Ovary (tissue), 7 donors: ENCODE measurements at regions not wholly inside any gene's neighbourhood (a gene's known extent, or its start where the extent isn't known, plus 50 kb on each side); places are given as distances from the start of the nearest gene placed in this dataset.

Experiments
- DNase-seq, 5 donors: peaks; one replicate each; pipeline ENCODE4 v3.0.0-alpha.2; 2019 to 2020
- H3K27ac ChIP-seq, 2 donors: fragments of 200-600 bp; one replicate each; pipeline versions ENCODE4 v1.5.1 to v1.8.0; 2019 to 2022
- H3K27me3 ChIP-seq: fragments of 200-600 bp; one replicate; pipeline ENCODE4 v1.8.0; 2022
- H3K36me3 ChIP-seq: fragments of 200-600 bp; sonication (generic); one replicate; pipeline ENCODE4 v1.5.1; 2019
- H3K4me1 ChIP-seq: one replicate; pipeline ENCODE4 v1.8.1; 2013; ENCODE audit warnings: mild to moderate bottlenecking, moderate library complexity; ENCODE audit not compliant: insufficient read depth
- H3K4me3 ChIP-seq: fragments of 200-600 bp; sonication (generic); one replicate; pipeline ENCODE4 v1.5.1; 2017
- H3K9me3 ChIP-seq, 2 donors: fragments of 200-600 bp in 1 of 2; sonication (generic) in 1 of 2; one replicate each; pipeline versions ENCODE4 v1.5.1 to v1.8.1; 2013 to 2019; ENCODE audit warnings: mild to moderate bottlenecking in 1 of 2, moderate library complexity in 1 of 2
- CTCF ChIP-seq, 3 donors: fragments of 450-650 bp in 2 of 3; fragments of 200-600 bp in 1 of 3; IDR thresholded peaks; one replicate each; pipeline versions ENCODE4 v1.5.1 to v1.8.0; 2016 to 2022; ENCODE audit warnings: antibody characterized with exemption in 3 of 3, mild to moderate bottlenecking in 1 of 3
- EP300 ChIP-seq: sonication (generic); formaldehyde crosslinking; IDR thresholded peaks from one replicate; pipeline ENCODE4 v1.6.1; 2017; ENCODE audit warnings: antibody characterized with exemption
- POLR2A ChIP-seq: fragments of 450-650 bp; IDR thresholded peaks from one replicate; pipeline ENCODE4 v1.6.1; 2017; ENCODE audit warnings: antibody characterized with exemption, mild to moderate bottlenecking, moderate library complexity
- WGBS, 3 donors: extraction: QIAGEN DNeasy Blood & Tissue Kit in 1 of 3; methylation state at CpG; one replicate each; pipeline versions ENCODE4 v1.1.5 to v1.1.7; 2013 to 2017; 5-methylcytosine and 5-hydroxymethylcytosine counted together
- intact Hi-C, 4 donors: fragments of 100-400 bp; cut with DNase I; formaldehyde crosslinking; loops; one replicate each; pipeline versions ENCODE4 v1.11.0 to v1.15.1; 2022 to 2023
- donor health status: DM: no; HTN: no; CAD: no; lungs with moderate emphysema.
- donor health status: DM: no; HTN: no; CAD: no.
- donor health status: Bipolar disorder and iron deficiency.
- donor health status: DM: no; HTN: no; CAD: no.
- donor health status: DM: yes; HTN: yes; CAD: no.

GRCh38 chrX:102042372-102043325 is 82.8 kb upstream of the TCEAL2 start:
- DNase-seq: no peak
- Histone ChIP-seq H3K27me3 (no peaks in the 10 kb centered on the region), H3K4me1 (no peaks in the 10 kb centered on the region), H3K27ac (no peak overlapping the region), H3K4me3 (no peak overlapping the region), H3K36me3 (no peaks in the 10 kb centered on the region), H3K9me3 (no peaks in the 10 kb centered on the region)
- 65 to 73% (median 66%) methylated on average over 7 of the region's 7 CpGs for WGBS, 3 donors
- intact Hi-C loops: no loop called here
- no peak for TF ChIP-seq EP300
- TF ChIP-seq CTCF (IDR thresholded peaks at IDR 0.05): no peak
- TF ChIP-seq POLR2A: no peak

DNA sequence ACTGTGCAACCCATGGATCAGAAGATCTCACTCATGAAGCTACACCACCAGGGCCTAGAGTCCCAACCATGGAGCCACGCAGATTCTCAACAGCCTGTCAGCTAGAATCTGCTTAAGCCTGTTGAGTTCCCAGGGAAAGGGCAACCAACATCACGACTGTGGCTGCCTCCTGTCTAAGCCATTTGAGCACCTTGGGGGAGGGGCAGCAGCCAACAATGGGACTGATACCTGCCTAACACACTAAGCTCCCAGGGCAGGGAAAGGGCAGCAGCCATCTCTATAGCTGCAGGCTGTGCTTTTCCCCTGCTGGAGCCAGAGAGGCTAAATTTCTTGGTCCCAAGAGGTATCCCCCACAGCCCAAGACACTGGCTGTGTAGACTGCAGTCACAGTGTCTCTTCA is 96.5 kb upstream of the TCEAL2 start:
- DNase-seq: peak in 1 of 5 donors; percentile 7
- 50 to 58% (median 54%) methylated on average over 2 of the region's 2 CpGs for WGBS, 3 donors
- no peak overlapping the region for H3K4me3 ChIP-seq
- TF ChIP-seq CTCF (IDR thresholded peaks at IDR 0.05): no peak
- no peak for TF ChIP-seq EP300
- no peak for TF ChIP-seq POLR2A
- intact Hi-C loops: no loop called here
- no peaks in the 10 kb centered on the region for H3K27me3 ChIP-seq
- H3K27ac ChIP-seq: no peak overlapping the region
- no peaks in the 10 kb centered on the region for H3K9me3 ChIP-seq
- no peaks in the 10 kb centered on the region for H3K4me1 ChIP-seq
- H3K36me3 ChIP-seq: no peaks in the 10 kb centered on the region

DNA sequence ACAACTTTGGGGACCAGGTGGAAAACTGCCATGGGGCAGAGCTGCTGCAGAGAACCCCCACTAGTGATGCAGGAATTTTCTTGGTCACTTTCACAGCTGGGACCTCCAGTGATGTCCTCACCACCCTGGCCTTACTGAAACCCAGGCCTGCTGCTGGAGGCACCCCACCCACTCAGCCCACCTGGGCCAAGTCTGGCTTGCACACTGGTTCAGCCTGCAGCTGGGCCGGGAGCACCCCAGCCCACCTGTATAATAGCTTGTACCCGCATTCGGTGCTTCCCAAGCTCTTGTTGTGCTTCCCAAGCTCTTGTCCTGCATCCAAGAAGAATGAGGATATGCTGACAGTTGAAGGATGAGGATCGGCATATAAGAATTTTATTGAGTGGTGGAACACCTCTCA is 86.4 kb upstream of the ZMAT1 start:
- intact Hi-C loops: no loop called here
- Histone ChIP-seq H3K4me1 (no peaks in the 10 kb centered on the region), H3K27me3 (no peaks in the 10 kb centered on the region), H3K36me3 (no peaks in the 10 kb centered on the region), H3K27ac (no peak overlapping the region), H3K4me3 (no peak overlapping the region), H3K9me3 (no peaks in the 10 kb centered on the region)
- no peak for TF ChIP-seq CTCF (IDR thresholded peaks at IDR 0.05)
- TF ChIP-seq POLR2A: no peak
- TF ChIP-seq EP300: no peak
- DNase-seq: no peak
- WGBS, 3 donors: 69 to 90% (median 70%) methylated on average over 4 of the region's 4 CpGs

DNA sequence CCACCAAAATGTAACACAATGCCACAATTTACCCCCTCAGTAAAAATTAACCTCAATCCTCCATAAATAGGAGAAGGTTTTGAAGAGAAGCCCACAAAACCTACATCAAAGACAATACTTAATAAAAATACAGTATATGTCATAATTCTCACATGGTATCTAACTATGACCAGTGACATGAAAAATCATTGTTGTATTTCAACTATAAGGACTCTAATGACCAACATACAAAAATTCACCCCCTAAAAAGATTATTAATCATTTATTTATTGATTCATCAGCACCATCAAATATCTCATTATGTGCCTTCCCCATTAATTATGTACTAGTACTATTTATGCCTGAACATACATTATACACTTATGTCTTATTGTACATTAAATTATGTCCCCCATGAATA is 77.1 kb upstream of the ZMAT1 start:
- intact Hi-C loops: no loop called here
- Histone ChIP-seq H3K27me3 (no peaks in the 10 kb centered on the region), H3K4me3 (no peak overlapping the region), H3K4me1 (no peaks in the 10 kb centered on the region), H3K36me3 (no peaks in the 10 kb centered on the region), H3K9me3 (no peaks in the 10 kb centered on the region), H3K27ac (no peak overlapping the region)
- no peak for DNase-seq
- no peak for TF ChIP-seq CTCF (IDR thresholded peaks at IDR 0.05)
- TF ChIP-seq EP300: no peak
- TF ChIP-seq POLR2A: no peak
